ENCODE measurements at regions not wholly inside any gene's neighbourhood (a gene's known extent, or its start where the extent isn't known, plus 50 kb on each side); places are given as distances from the start of the nearest gene placed in this dataset.

DNA sequence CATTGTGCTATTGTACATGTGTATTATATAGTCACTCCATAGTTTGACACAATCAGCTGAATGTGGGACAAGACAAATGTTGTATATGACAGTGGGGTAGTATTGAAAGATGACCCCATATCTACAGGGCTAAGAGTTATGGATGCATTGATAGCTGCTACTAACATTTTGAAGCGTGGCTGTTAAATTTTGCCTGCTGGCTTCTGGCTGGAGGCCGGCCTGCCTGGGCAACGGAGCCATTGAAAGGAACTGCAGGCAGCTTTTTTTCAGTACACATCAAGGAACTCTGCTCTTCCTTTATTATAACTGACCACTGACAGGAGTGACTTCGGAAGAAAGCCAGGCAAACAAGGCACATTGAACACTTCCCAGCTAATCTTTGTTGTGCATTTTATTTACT is 76.1 kb upstream of the TMEM33 start:
- no peak for DNase-seq

DNA sequence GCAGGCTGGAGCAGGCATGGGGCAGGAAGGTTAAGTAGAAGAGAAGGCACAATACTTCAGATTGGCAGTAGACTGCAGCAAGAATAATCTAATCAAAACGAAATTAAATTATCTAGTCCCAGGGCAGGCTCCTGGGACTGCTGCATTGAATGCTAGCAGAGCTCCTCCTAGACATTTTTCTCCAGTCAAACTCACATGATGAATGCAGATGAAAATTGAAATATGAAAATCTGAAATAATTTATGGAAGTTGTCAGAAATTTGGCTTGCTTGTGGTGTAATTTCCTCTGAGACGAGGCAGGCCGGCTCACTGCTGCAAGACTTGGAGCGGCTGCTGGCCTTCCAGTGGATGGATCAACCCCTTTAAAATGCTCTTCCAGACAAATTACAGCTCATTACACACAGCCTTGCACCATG is 78.0 kb upstream of the TMEM33 start:
- no peak for DNase-seq

DNA sequence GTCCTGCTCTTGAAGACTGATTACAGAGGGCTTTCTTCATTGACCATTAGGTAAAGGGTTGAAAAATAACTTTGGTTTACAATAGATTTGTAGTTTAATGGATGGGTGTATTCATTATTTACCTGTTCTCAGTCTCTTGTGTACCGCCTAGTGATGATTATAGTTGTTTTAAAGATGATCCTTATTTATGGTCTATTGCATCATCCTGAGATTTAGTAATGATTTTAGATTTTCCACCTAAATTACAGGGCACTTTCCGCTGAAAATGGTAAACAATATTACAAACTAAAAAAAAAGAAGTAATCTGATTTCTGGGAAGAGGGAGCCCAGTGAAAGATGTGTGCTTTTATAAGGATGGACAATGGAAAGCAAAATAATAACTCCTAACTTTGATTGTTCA is 78.4 kb upstream of the TMEM33 start:
- DNase-seq: no peak

DNA sequence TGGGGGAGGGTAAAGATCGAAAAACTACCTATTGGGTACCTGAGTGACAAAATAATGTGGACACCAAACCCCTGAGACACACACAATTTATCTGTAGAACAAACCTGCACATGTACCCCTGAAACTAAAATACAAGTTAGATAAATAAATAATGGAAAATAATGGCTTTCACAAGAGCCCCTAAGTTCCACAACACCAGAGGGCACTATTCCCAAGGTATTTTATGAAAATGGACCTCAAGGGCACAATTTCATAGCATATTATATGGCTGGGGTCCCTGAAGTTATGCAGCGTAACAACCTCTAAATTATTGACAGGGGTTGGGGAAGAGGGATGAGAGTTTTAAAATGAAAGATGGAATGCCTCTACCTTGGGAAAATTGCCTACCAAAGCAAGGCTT is 81.3 kb upstream of the TMEM33 start:
- DNase-seq: no peak

DNA sequence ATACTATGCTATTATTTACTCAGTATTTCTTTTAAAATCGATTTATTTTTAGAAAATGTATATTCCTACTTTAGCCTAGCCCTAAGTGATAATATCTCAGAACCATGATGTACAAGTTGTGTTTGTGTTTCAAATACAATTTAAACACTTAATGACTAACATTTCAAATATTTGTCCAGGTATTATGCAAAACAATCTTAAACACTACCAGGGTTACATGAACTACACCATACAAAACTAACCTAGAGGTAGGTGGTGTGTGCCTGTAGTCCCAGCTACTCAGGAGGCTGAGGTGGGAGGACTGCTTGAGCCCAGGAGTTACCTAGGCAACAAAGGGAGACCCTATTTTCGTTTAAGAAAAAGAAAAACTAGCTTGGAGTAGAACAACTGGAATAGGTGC is 83.0 kb upstream of the TMEM33 start:
- no peak for DNase-seq

DNA sequence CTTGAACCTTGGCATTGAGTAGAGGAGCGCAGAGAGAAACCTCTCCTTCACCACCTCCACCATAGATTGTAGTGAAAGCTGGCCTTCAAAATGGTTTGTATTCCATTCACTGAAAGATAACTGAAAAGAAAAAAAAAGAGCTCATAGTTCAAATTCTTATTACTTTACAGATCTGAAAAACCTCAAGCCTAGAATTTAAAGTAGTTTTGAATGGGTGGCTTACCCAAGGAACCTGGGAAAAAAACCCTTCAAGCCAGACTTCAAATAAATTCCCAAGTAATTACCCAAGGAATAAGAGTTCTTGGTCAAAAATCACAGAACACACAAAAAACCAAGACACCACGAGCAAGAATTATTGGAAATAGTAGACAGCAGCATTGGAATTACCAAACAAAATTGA is 83.6 kb upstream of the TMEM33 start:
- no peak for DNase-seq

DNA sequence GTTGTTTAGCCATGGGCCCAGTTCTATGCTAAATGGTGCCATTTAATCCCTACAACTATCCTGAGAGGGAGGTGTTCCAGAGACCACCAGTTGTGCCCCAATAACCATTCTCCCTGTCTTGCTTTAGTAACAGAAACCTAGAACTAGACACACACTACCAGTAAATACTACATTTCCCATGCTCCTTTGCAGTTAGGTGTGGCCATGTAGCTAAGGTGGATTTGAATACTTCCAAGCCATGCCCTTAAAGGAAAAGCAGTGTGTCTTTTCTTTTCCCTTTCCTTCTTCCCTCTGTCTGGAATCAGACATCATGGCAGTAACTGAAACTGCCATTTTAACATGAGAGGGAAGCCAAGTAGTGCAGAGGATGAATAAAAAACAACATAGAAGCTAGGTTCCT is 90.9 kb upstream of the TMEM33 start:
- no peak for DNase-seq

DNA sequence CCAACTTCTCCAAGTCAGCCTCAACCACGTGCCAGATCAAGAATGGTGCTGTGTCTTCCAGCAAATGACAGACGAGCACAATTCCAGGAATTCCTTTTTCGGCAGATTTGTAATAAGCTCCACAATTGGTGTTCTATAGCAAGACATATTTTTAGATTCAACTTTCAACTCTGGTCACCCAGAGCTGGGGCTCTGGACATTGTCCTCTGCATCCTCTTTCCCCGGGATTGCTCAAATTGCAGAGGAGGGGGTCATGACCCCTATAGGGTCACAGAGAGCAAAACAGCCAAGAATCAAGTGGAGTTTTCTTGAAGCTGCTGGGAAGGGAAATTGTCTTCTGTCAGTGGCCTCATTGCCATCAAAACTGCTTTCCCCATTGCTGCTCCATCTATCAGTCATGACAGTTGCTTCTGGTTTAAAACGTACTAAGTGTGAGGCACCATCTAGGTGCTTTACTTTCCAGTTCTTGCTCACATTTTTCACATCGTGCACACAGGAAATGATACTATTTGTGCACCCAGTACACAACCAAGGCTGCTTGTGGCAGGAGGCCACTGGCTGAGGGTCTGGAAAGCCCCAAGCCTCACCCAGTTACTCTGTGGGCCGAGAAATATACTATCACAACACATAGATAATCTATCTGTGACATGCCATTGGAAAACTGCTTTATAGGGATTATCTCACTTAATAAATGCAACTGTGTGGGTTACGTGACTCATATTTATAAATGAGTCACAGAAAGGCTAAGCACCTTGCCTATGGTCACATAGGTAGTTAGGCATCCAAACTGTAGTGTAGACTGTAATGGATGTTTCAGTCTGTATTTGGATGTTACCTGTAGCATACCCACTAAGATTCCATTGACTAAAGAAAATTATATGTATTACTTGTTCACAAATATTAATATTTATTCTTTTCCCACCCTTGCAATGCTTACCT is 91.7 kb upstream of the PHOX2B start:
- DNase-seq: no peak

DNA sequence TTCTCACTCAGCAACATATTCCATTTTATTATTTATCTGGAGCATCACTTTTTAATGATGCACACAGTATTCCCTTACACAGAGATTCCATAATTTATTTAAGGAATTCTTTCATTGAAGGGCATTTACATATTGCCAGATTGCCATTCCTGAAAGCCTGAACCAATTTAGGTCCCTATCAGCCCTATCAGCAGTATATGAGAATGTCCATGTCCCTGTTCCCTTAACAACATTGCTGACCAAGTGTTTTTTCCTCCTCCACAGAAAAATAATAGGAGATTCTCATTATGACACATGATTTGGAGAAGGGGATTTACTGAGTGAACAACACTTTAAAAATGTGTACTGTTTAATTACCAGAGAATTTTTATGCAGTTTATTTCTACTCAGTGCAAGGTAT is 90.1 kb upstream of the PHOX2B start:
- DNase-seq: no peak

DNA sequence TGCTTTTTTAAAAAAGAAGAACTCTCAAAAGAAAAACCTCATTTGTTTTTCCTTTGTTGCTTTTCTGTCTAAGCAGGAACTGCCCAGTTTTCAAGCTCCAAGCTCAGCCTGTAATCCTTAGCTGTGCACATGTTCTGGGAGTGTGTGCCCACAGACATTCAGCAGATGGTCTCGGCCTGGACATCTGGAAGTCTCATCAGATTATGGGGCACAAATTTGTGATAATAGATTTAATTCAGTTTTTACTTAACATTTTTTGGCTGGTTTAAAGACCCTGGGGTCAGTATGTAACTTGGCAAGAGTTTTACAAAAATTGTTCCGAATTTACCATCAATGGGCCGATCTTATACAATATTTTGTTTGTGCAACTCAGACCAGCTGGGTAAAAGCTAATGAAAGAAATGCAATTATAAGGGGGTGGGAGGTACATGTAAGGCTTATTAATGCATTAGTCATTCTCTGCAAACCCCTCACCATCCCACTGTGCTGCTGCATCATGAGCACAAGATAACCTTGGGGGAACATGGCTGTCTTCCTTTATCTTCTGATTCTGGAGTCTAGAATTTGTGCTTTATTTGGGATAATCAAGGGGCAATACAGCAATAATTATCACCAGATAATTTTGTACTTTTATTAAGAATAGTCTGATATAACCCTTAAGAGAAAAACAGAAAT is 86.9 kb upstream of the PHOX2B start:
- no peak for DNase-seq

DNA sequence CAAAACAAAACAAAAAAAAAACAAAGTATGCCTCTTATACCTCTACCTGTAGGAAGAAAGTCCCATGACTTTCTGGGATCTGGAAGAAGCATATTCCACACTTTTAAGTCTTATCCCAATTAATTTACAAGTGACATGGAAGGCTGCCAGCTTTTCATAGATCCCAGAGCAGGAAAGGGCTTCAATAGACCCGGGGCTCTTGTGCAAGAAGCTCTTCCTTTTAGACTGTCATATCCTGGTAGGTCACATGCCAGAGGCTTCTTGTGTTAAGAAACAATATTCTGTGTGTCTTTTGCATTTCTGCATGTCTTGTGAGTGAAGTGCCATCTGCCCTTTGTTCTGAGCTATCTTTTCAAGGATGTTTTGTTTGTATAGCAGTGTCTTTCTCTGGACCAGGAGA is 84.4 kb upstream of the PHOX2B start:
- DNase-seq: no peak

DNA sequence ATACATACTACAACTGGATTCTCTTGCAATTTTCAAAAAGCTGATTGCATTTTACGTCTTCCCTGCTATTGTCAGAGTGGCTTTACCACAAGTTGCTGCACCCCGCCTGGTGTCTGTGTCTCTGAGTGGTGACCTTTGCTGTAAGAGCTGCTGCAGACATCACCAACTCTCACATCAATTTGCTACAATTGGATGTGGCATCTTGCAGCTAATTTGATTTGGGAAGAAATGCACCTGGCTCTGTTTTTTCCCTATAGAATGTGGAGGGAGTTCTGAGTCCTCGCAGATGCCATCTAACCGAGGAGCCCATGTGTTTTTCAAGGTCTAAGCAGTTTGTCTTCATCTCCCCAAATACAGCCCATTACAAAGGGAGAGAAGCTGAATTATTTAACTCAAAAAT is 73.8 kb upstream of the PHOX2B start:
- DNase-seq: no peak

DNA sequence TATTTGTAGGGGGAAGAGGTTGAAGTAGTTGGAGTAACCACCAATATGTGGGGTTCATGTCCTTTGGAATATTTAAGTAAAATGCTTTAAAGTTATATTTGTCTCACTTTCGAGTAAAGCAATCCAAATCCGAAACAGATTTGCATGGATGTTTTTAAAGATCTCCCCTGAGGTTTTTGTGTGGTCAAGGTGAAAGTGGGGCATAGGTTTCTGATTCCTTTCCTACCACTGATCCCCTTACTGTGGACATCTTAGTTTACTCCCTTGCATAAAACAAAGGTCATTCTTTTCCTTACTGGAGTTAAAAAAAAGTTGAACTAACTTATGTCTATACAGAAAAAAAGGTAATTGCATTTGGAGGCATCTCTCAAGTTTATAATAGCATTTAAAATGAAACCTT is 71.9 kb upstream of the PHOX2B start:
- DNase-seq: no peak

DNA sequence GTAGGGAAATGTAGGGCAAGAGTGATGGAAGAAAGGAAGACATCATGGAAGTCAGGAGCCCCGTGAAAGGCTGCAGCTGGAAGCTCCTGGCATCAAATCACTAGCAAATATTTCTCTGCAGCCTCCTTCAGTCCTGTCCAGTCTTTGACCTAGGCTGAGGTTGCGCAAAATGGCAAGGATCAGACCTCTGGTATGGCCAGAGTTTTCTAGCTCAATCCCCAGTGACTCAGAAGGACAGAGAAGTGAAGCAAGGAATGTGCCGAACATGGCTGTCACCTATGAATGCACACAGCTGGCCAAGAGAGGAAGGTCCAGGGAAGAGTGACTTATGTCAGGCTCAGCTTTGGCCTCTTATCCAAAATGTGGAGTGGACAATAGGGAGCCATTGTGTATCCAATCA is 71.1 kb upstream of the PHOX2B start:
- DNase-seq: no peak

DNA sequence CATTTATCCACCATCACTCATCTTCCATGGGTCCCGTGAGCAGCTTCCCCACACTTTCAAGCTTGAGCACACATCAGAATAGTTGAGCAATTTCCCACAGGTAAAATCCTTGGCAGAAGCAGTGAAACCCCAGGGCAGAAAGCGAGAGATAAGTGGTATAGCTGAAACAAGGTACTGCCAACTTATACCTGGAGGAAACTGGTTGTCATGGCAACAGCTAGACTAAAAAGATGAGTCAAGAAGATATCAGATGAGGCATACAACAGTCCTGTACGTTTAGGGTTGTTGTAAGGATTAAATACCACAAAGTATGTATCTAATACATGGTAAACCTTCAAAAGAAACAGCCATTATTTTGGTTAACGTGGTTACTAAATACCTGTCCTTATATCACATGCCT is 66.9 kb upstream of the PHOX2B start:
- DNase-seq: no peak

DNA sequence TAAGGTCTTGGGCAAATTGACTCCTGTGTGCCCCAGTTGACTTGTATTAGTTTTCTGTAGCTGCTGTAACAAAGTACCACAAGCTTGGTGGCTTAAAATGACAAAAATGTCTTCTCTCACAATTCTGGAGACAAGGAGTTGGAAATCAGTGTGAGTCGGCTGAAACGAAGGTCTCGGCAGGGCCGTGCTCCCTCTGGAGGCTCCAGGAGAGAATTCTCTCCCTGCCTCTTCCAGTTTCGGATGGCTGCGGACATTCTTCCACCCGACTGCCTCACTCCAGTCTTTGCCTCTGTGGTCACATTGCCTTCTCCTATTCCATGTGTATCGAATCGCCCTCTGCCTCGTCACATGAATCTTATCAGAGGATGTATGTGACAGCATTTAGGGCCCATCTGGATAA is 66.0 kb upstream of the PHOX2B start:
- DNase-seq: no peak

DNA sequence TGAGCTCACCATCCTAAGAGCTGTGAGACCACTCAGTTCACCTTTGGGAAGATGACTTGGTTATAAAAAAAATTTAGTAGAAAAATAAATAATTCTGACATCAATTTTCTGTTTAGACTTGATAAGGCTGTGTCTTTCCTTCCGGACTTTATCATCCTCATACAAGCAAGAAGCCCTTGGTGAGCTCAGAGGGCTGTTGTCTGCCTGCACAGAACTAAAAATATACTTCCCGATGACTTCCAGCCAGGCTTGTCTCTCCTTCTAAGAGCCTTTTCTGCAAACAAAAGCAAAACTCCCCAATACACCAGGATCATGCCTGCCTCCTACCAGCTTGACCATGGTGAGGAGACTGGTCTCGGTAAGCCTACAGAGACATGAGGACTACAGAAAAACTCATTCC is 58.3 kb upstream of the PHOX2B start:
- no peak for DNase-seq

DNA sequence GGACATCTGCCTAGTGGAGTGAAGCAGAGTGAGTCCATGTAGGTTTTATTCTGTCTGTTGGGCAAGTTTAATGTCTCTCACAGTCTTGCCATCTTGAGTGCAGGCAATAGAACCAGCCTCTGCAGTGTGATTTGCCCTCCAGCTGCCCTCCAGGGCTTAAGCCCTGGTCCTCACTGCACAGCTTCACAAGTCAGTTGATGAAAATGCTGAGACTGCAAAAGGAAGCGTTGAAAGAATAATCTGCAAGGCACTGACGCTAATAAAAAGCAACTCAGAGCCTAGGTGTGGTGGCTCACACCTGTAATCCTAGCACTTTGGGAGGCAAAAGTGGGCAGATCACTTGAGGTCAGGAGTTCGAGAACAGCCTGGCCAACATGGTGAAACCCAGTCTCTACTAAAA is 54.1 kb upstream of the PHOX2B start:
- no peak for DNase-seq

DNA sequence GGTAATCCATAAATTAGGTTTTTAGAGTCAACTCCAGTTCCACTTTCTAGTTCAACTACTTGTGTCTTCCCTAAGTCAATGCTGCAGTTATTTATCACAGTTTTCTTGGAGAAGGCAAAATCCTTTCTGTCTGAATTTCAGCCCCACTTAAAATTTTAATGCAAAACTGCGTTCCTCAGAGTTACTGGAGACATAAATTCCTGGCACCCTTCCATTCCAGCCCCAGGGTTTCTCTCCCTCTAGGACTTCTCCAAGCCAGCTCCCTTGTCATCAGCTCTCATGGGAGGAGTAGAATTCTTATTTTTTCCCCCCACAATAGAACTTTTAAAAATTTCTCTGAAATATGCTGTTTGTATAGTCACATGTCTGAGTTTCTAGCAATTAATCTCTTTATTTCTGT is 50.6 kb upstream of the PHOX2B start:
- DNase-seq: no peak
